Glutamatergic neuron (in vitro differentiated cells): ENCODE measurements at regions not wholly inside any gene's neighbourhood (a gene's known extent, or its start where the extent isn't known, plus 50 kb on each side); places are given as distances from the start of the nearest gene placed in this dataset.
A peak's percentile ranks its signal among the peaks of the same experiment; 100 is the strongest.

Experiments
- DNase-seq: peaks from one replicate; pipeline ENCODE4 v3.0.0; 2022
- H3K27ac Mint-ChIP-seq: one replicate; pipeline ENCODE4 v1.8.0; 2020; ENCODE audit warnings: mild to moderate bottlenecking, mixed read lengths, inconsistent platforms; ENCODE audit not compliant: unreplicated experiment
- H3K27me3 Mint-ChIP-seq: one replicate; pipeline ENCODE4 v1.8.0; 2020; ENCODE audit warnings: mild to moderate bottlenecking, moderate library complexity, mixed read lengths, inconsistent platforms; ENCODE audit not compliant: unreplicated experiment
- H3K36me3 Mint-ChIP-seq: one replicate; pipeline ENCODE4 v1.8.0; 2020; ENCODE audit warnings: mild to moderate bottlenecking, mixed read lengths, inconsistent platforms; ENCODE audit not compliant: unreplicated experiment
- H3K4me1 Mint-ChIP-seq: one replicate; pipeline ENCODE4 v1.8.0; 2020; ENCODE audit warnings: mild to moderate bottlenecking, low read depth, mixed read lengths, inconsistent platforms; ENCODE audit not compliant: unreplicated experiment
- H3K4me3 Mint-ChIP-seq: one replicate; pipeline ENCODE4 v1.8.0; 2020; ENCODE audit warnings: mild to moderate bottlenecking, mixed read lengths, inconsistent platforms; ENCODE audit not compliant: unreplicated experiment
- H3K9me3 Mint-ChIP-seq: one replicate; pipeline ENCODE4 v1.8.0; 2020; ENCODE audit warnings: mild to moderate bottlenecking, moderate library complexity, mixed read lengths, inconsistent platforms; ENCODE audit not compliant: unreplicated experiment
- CTCF ChIP-seq: fragments of 200-600 bp; sonication (generic); IDR thresholded peaks from one replicate; pipeline ENCODE4 v1.5.0; 2021; ENCODE audit not compliant: partially characterized antibody, unreplicated experiment

DNA sequence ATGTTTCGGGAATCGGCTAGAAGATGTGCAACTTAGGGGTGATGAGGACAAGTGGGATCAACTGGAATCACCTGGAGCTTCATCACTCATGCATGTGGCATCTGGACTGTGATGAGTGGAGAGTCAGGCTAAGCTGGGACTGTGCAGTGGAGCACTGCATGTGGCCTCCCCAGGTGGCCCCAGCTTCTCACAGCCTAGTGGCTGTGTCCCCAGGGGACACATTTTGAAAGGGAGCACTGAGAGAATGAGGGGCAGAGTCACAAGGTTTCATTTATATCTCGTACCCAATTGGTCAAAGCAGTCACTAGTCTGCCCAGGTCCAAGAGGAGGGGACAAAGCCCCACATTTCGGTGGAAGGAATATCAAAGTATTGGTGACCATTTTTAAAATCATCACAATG is 54.8 kb upstream of the TCF7L2 start:
- peaks cover 5% of the 10 kb centered on the region for H3K4me1 Mint-ChIP-seq
- H3K36me3 Mint-ChIP-seq, result no peaks in the 10 kb centered on the region
- H3K4me3 Mint-ChIP-seq, result no peak overlapping the region
- H3K9me3 Mint-ChIP-seq, result peaks cover 2% of the 10 kb centered on the region
- TF ChIP-seq CTCF, result no peak
- H3K27ac Mint-ChIP-seq, result no peak overlapping the region
- H3K27me3 Mint-ChIP-seq, result no peaks in the 10 kb centered on the region
- no peak for DNase-seq

GRCh38 chr10:112896273-112896672 is 53.8 kb upstream of the TCF7L2 start:
- Mint-ChIP-seq H3K4me3 (no peak overlapping the region), H3K9me3 (peaks cover 2% of the 10 kb centered on the region), H3K4me1 (peaks cover 5% of the 10 kb centered on the region), H3K27me3 (no peaks in the 10 kb centered on the region), H3K36me3 (no peaks in the 10 kb centered on the region), H3K27ac (no peak overlapping the region)
- no peak for TF ChIP-seq CTCF
- no peak for DNase-seq

GRCh38 chr10:112896722-112897121 is 53.3 kb upstream of the TCF7L2 start:
- no peak for TF ChIP-seq CTCF
- Mint-ChIP-seq H3K36me3 (no peaks in the 10 kb centered on the region), H3K9me3 (peaks cover 2% of the 10 kb centered on the region), H3K4me3 (no peak overlapping the region), H3K27me3 (no peaks in the 10 kb centered on the region), H3K4me1 (peaks cover 5% of the 10 kb centered on the region), H3K27ac (no peak overlapping the region)
- no peak for DNase-seq

GRCh38 chr10:112898540-112899390 is 51.3 kb upstream of the TCF7L2 start:
- Mint-ChIP-seq H3K9me3 (peaks cover 2% of the 10 kb centered on the region), H3K27ac (no peak overlapping the region), H3K4me3 (peak overlapping the region; percentile 75), H3K4me1 (peaks cover 5% of the 10 kb centered on the region), H3K27me3 (peaks cover 2% of the 10 kb centered on the region), H3K36me3 (no peaks in the 10 kb centered on the region)
- peak; percentile 57 for DNase-seq
- no peak for TF ChIP-seq CTCF

DNA sequence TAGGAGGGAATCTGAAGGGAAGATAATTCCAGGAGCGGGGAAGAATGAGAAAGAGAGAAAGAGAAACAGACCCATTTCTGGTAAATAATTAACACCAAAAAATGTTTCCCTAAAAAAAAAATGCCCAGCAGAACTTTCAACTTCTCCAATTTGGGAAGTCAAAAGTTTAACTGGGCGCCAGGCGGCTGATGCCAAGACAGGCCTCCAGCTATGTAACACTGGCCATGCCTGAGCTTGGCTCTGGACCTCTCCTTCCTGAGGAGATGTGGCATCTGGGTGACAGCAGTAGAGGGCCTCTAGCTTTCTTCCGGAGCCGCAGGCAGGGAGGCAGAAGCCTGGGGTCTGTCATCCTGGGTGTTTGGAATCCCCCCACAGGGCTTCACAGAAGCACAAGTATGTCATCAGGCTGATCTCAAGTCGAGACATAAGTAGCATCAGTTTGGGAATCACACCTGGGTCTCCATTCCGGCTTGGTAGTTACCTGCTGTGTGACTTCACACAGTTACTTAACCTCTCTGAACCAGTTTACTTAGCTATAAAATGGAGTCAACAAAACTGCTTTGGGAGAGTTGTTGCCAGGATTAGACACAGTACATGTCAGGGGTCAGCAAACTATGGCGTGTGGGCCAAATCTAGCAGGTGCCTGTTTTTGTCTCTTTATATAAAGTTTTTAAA is 50.5 kb upstream of the TCF7L2 start:
- Mint-ChIP-seq H3K27me3 (peaks cover 2% of the 10 kb centered on the region), H3K4me1 (peaks cover 5% of the 10 kb centered on the region), H3K36me3 (no peaks in the 10 kb centered on the region), H3K9me3 (peaks cover 2% of the 10 kb centered on the region), H3K4me3 (no peak overlapping the region), H3K27ac (no peak overlapping the region)
- no peak for TF ChIP-seq CTCF
- DNase-seq, result no peak
